EL (cell line): ENCODE measurements at regions not wholly inside any gene's neighbourhood (a gene's known extent, or its start where the extent isn't known, plus 50 kb on each side); places are given as distances from the start of the nearest gene placed in this dataset.

Source experiments
- DNase-seq: peaks from one replicate; pipeline ENCODE4 v3.0.0-alpha.2; 2016

GRCh38 chrX:119181491-119181890 is 53.9 kb upstream of the KIAA1210 start:
- peak; percentile 1 for DNase-seq

- DNase-seq, result no peak
Measured at GRCh38 chrX:119186194-119186593, 49.9 kb upstream of the PGRMC1 start.
